ENCODE measurements at regions not wholly inside any gene's neighbourhood (a gene's known extent, or its start where the extent isn't known, plus 50 kb on each side); places are given as distances from the start of the nearest gene placed in this dataset.

DNA sequence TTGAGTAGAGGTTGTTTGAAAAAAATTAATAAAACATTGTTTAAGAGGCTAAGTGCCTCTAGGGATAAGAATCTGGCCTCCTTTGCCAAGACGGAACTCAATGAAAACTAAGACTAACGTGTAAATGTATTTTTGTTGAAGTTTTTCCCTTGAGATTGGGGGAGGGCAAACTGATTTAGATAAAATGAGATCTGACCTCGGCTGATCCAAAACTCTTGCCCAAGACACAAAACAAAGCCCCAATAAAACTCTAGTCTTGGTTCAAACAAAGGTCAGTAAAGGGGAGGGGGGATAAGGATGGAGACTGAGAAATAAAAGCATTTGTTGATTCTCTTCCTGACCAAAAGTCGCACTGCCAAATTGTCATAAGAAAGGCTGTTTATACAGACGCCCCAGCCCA is 134.8 kb upstream of the DPT start:
- DNase-seq (ENCODE audit: low spot score), result no peak
- peaks cover 1% of the 10 kb centered on the region for H3K27me3 Mint-ChIP-seq (ENCODE audit: unreplicated experiment)
- TF ChIP-seq, protein P1, sequence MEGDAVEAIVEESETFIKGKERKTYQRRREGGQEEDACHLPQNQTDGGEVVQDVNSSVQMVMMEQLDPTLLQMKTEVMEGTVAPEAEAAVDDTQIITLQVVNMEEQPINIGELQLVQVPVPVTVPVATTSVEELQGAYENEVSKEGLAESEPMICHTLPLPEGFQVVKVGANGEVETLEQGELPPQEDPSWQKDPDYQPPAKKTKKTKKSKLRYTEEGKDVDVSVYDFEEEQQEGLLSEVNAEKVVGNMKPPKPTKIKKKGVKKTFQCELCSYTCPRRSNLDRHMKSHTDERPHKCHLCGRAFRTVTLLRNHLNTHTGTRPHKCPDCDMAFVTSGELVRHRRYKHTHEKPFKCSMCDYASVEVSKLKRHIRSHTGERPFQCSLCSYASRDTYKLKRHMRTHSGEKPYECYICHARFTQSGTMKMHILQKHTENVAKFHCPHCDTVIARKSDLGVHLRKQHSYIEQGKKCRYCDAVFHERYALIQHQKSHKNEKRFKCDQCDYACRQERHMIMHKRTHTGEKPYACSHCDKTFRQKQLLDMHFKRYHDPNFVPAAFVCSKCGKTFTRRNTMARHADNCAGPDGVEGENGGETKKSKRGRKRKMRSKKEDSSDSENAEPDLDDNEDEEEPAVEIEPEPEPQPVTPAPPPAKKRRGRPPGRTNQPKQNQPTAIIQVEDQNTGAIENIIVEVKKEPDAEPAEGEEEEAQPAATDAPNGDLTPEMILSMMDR (IDR thresholded peaks at IDR 0.05; ENCODE audit: unreplicated experiment), result no peak
- no peaks in the 10 kb centered on the region for H3K36me3 Mint-ChIP-seq (ENCODE audit: low read depth, unreplicated experiment)
- no peak overlapping the region for H3K27ac Mint-ChIP-seq (ENCODE audit: unreplicated experiment)
- H3K9me3 Mint-ChIP-seq (ENCODE audit: unreplicated experiment), result no peaks in the 10 kb centered on the region
- H3K4me1 Mint-ChIP-seq (ENCODE audit: unreplicated experiment), result peaks cover 2% of the 10 kb centered on the region
- H3K4me3 Mint-ChIP-seq (ENCODE audit: unreplicated experiment), result no peak overlapping the region

DNA sequence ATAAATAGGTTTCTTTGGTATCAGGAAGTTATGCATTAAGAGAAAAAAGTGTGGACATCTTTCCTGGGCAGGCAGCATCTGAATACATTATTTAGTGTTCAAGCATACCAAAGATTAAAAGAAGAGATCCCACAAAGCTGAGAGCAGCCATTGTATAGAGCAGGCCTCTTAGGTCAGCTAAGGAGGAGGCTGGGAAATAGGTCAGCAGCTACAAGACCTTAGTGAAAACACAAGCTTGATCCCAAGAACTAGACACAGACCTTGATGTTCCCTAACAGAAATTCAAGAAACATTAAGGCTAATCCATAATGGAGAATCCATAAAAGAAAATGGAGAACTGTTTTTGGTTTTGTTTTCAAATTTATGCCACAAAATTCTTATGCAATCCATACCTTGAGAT is 135.3 kb upstream of the DPT start:
- Mint-ChIP-seq H3K27me3 (ENCODE audit: unreplicated experiment) (peaks cover 1% of the 10 kb centered on the region), H3K36me3 (ENCODE audit: low read depth, unreplicated experiment) (no peaks in the 10 kb centered on the region), H3K9me3 (ENCODE audit: unreplicated experiment) (no peaks in the 10 kb centered on the region), H3K4me1 (ENCODE audit: unreplicated experiment) (peaks cover 2% of the 10 kb centered on the region), H3K4me3 (ENCODE audit: unreplicated experiment) (no peak overlapping the region), H3K27ac (ENCODE audit: unreplicated experiment) (no peak overlapping the region)
- TF ChIP-seq, protein P1 (IDR thresholded peaks at IDR 0.05; ENCODE audit: unreplicated experiment), result no peak
- no peak for DNase-seq (ENCODE audit: low spot score)

DNA sequence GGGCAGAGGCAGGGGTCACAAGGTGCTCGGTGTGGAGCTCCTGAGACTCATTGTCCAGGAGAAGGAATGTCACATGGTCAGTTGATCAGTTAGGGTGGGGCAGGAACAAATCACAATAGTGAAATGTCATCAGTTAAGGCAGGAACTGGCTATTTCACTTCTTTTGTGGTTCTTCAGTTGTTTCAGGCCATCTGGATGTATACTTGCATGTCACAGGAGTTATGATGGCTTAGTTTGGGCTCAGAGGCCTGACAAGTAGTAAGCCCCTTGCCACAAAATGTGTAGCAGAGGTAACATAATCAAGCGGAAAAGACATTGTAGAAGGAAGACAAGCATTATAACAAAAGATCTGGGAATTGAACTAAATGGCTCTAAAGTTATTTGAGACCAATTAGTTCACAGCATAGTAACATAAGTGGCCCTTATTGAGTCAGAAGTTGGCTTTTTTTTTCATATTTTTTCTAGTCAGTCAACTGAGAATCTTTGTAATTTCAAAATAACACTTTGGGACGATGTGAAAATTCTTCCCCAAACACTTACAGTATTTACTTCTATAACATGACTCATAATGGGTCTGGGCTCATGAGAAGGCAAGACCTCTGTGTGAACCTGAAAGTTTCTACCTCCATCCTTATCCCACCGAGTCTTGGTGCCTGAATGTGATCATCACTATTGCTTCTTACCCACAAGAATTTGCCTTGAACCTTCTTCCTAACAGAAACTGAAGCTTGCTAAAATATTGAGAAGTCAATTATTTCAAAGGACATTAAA is 137.0 kb upstream of the DPT start:
- Mint-ChIP-seq H3K4me3 (ENCODE audit: unreplicated experiment) (no peak overlapping the region), H3K4me1 (ENCODE audit: unreplicated experiment) (peaks cover 2% of the 10 kb centered on the region), H3K27me3 (ENCODE audit: unreplicated experiment) (peaks cover 1% of the 10 kb centered on the region), H3K9me3 (ENCODE audit: unreplicated experiment) (no peaks in the 10 kb centered on the region), H3K27ac (ENCODE audit: unreplicated experiment) (no peak overlapping the region), H3K36me3 (ENCODE audit: low read depth, unreplicated experiment) (no peaks in the 10 kb centered on the region)
- no peak for DNase-seq (ENCODE audit: low spot score)
- TF ChIP-seq, protein P1 (IDR thresholded peaks at IDR 0.05; ENCODE audit: unreplicated experiment), result no peak

DNA sequence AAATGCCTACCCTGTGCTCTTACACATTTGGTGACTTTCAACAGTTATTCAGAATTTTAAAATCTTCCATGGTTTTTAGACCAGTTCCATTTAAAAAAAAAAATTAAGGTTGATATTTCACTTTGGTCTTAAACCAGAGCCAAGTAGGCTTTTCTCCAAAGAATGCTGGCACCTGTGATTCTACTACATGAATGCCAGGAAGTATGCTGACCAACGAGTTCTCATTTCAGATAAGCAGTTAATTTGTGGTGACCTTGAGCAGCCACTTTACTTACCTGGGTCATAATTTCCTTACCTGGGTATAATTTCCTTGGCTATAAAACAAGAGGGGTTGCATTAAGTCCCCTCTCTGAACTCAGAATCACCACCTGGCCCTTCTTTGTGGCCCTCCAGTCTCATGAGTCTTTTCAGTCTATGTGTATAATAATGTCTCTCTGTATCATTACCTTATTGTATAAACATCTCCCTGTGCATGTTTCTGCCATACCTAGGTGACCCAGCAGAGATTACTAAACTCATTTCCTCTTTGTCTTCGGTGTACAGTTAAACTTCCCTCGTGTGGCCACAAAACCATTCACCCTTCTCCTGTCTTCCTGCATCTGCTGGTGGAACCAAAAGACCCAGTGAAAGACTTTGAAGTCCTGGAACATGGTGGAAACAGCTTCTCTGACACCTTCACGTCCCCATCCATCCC is 139.1 kb upstream of the DPT start:
- Mint-ChIP-seq H3K9me3 (ENCODE audit: unreplicated experiment) (no peaks in the 10 kb centered on the region), H3K36me3 (ENCODE audit: low read depth, unreplicated experiment) (no peaks in the 10 kb centered on the region), H3K27ac (ENCODE audit: unreplicated experiment) (no peak overlapping the region), H3K4me3 (ENCODE audit: unreplicated experiment) (no peak overlapping the region), H3K27me3 (ENCODE audit: unreplicated experiment) (peaks cover 1% of the 10 kb centered on the region), H3K4me1 (ENCODE audit: unreplicated experiment) (peaks cover 2% of the 10 kb centered on the region)
- TF ChIP-seq, protein P1 (IDR thresholded peaks at IDR 0.05; ENCODE audit: unreplicated experiment), result no peak
- no peak for DNase-seq (ENCODE audit: low spot score)

DNA sequence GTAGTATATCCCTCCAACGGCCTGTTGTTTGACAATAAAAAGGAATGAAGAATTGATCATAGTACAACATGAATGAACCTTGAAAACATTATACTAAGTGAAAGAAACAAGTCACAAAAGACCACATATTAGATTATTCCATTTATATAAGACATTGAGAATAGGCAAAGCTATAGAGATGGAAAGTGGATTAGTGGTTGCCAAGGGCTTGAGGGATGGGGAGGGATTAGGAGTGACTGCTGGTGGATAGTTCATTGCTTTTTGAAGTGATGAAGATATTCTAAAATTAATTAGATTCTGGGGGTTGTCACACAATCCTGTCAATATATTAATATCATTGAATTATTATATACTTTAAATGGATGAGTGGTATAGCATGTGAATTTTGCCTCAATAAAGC is 142.5 kb upstream of the DPT start:
- Mint-ChIP-seq H3K4me3 (ENCODE audit: unreplicated experiment) (no peak overlapping the region), H3K9me3 (ENCODE audit: unreplicated experiment) (no peaks in the 10 kb centered on the region)
- TF ChIP-seq, protein P1 (IDR thresholded peaks at IDR 0.05; ENCODE audit: unreplicated experiment), result no peak

More for the DNA sequence above, 142.5 kb upstream of the DPT start:
- DNase-seq (ENCODE audit: low spot score), result no peak
- Mint-ChIP-seq H3K27me3 (ENCODE audit: unreplicated experiment) (no peaks in the 10 kb centered on the region), H3K4me1 (ENCODE audit: unreplicated experiment) (no peaks in the 10 kb centered on the region), H3K36me3 (ENCODE audit: low read depth, unreplicated experiment) (no peaks in the 10 kb centered on the region), H3K27ac (ENCODE audit: unreplicated experiment) (no peak overlapping the region)

Data from endothelial cell (in vitro differentiated cells).